ENCODE measurements at regions not wholly inside any gene's neighbourhood (a gene's known extent, or its start where the extent isn't known, plus 50 kb on each side); places are given as distances from the start of the nearest gene placed in this dataset.

- TF ChIP-seq ZNF274 (IDR thresholded peaks at IDR 0.05; ENCODE audit: low read depth, low read length) (no peak), YY1 (IDR thresholded peaks at IDR 0.05; ENCODE audit: insufficient read depth, insufficient read length) (no peak)
Measured at GRCh38 chr19:28820289-28820688, 392.7 kb downstream of the UQCRFS1 start.

All from NT2/D1 (cell line).